K562 (cell line): ENCODE measurements at regions not wholly inside any gene's neighbourhood (a gene's known extent, or its start where the extent isn't known, plus 50 kb on each side); places are given as distances from the start of the nearest gene placed in this dataset.

Source experiments
- ATAC-seq: fragments of 200-7000 bp; cut with Tn5 transposase; 3 replicates; pipeline ENCODE4 v1.9.1; 2020; ENCODE audit warnings: moderate library complexity
- BruUV-seq: library from RNA; stranded (reverse); fragments of 400-500 nt; replicated peaks from 2 replicates; lab custom pipeline; 2021; lab: Mats Ljungman, UMichigan
- CTCF ChIA-PET: fragments of 300-600 bp; formaldehyde crosslinking; extraction: SDS; loops from one replicate; lab custom pipeline; 2021; ENCODE audit warnings: low intra/inter-chr PET ratio; lab: Yijun Ruan, JAX
- POLR2A ChIA-PET: fragments of 300-600, 350-650 bp; sonication (Branson Sonifier 250); formaldehyde crosslinking; extraction: SDS; loops from one replicate; lab custom pipeline; 2021; ENCODE audit warnings: antibody characterized with exemption, inconsistent platforms; lab: Yijun Ruan, JAX
- DNase-seq, 4 experiments: peaks; one replicate each; pipeline versions ENCODE4 v3.0.0 to v3.0.0-alpha.2; 2011 to 2018; ENCODE audit warnings: low spot score in 3 of 4, mixed read lengths in 3 of 4; ENCODE audit errors: extremely low read depth in 1 of 4
- FAIRE-seq: peaks from 2 replicates; lab custom pipeline; 2011; peaks lifted over from hg19 to GRCh38; lab: Jason Lieb, UNC
- H2AFZ ChIP-seq: 2 replicates; pipeline ENCODE4 v1.6.0; 2011; ENCODE audit warnings: low read depth, low read length, control low read depth, inconsistent platforms
- H3K27ac ChIP-seq: fragments of 200-600 bp; 3 replicates; pipeline ENCODE4 v1.8.0; 2011; ENCODE audit warnings: low read depth, mild to moderate bottlenecking, control low read depth, inconsistent platforms, low read length, moderate library complexity, mixed read lengths; ENCODE audit errors: extremely low read depth
- H3K27me3 ChIP-seq, 2 experiments: fragments of 300-600 bp in 1 of 2; 2 replicates in 1 of 2; 3 replicates in 1 of 2; pipeline versions ENCODE4 v1.6.0 to v1.8.0; 2011; ENCODE audit warnings: inconsistent platforms in 2 of 2, low read length in 2 of 2, mild to moderate bottlenecking in 1 of 2, mixed read lengths in 1 of 2, moderate library complexity in 1 of 2; ENCODE audit not compliant: control insufficient read depth in 2 of 2, insufficient read depth in 2 of 2
- H3K36me3 ChIP-seq: fragments of 300-600 bp; 3 replicates; pipeline ENCODE4 v1.8.0; 2011; ENCODE audit warnings: mild to moderate bottlenecking, low read length, inconsistent platforms; ENCODE audit not compliant: control insufficient read depth, insufficient read depth
- H3K4me1 ChIP-seq, 2 experiments: fragments of 200-600 bp in 1 of 2; replicated peaks in 1 of 2; 2 replicates in 1 of 2; 3 replicates in 1 of 2; pipeline versions ENCODE4 v1.5.1 to v1.8.0; 2011; ENCODE audit warnings: inconsistent platforms in 2 of 2, low read length in 2 of 2, mild to moderate bottlenecking in 1 of 2, mixed read lengths in 1 of 2, moderate library complexity in 1 of 2; ENCODE audit not compliant: control insufficient read depth in 2 of 2, insufficient read depth in 2 of 2
- H3K4me2 ChIP-seq: 2 replicates; pipeline ENCODE4 v1.6.1; 2011; ENCODE audit warnings: low read length, control low read depth, inconsistent platforms, mixed read lengths; ENCODE audit not compliant: insufficient read depth
- H3K4me3 ChIP-seq: fragments of 200-600 bp; sonication (generic), shearing (Covaris generic); 2 replicates; pipeline ENCODE4 v1.5.1; 2016; ENCODE audit warnings: control low read depth, inconsistent platforms
- H3K79me2 ChIP-seq: fragments of 200-600 bp; 3 replicates; pipeline ENCODE4 v1.8.0; 2011; ENCODE audit warnings: low read length, inconsistent platforms; ENCODE audit not compliant: control insufficient read depth, insufficient read depth
- H3K9ac ChIP-seq, 2 experiments: 2 replicates each; pipeline versions ENCODE4 v1.6.0 to v1.6.1; 2011; ENCODE audit warnings: low read depth in 2 of 2, low read length in 2 of 2, control low read depth in 1 of 2, inconsistent platforms in 1 of 2, mild to moderate bottlenecking in 1 of 2, mixed read lengths in 1 of 2; ENCODE audit not compliant: insufficient read depth in 1 of 2
- H3K9me1 ChIP-seq: one replicate; pipeline ENCODE4 v1.6.0; 2011; ENCODE audit warnings: inconsistent platforms, mild to moderate bottlenecking, low read length, moderate library complexity; ENCODE audit not compliant: control insufficient read depth, insufficient read depth
- H3K9me3 ChIP-seq: replicated peaks from 2 replicates; pipeline ENCODE4 v1.5.1; 2011; ENCODE audit warnings: low read depth, low read length, inconsistent platforms; ENCODE audit not compliant: control insufficient read depth, insufficient read depth
- H4K20me1 ChIP-seq: replicated peaks from 2 replicates; pipeline ENCODE4 v1.6.1; 2011; ENCODE audit warnings: low read length, inconsistent platforms, mixed read lengths; ENCODE audit not compliant: control insufficient read depth, insufficient read depth
- BMI1 ChIP-seq: fragments of 150-350 bp; IDR thresholded peaks from 2 replicates; pipeline ENCODE4 v1.6.1; 2014; ENCODE audit warnings: low read length
- EGR1 ChIP-seq: fragments of 450-650 bp; conservative IDR thresholded peaks from 2 replicates; pipeline ENCODE4 v1.6.1; 2017; ENCODE audit warnings: mild to moderate bottlenecking
- HNRNPH1 ChIP-seq: fragments of 200-400 bp; formaldehyde crosslinking; optimal IDR thresholded peaks from 2 replicates; pipeline ENCODE3; 2017; ENCODE audit warnings: low read depth, mild to moderate bottlenecking, low read length, moderate library complexity
- OTX1 ChIP-seq: fragments of 450-650 bp; formaldehyde crosslinking; IDR thresholded peaks from 2 replicates; pipeline ENCODE4 v1.4.0; 2022; ENCODE audit warnings: mild to moderate bottlenecking
- PRPF4 ChIP-seq: fragments of 200-400 bp; formaldehyde crosslinking; IDR thresholded peaks from one replicate; pipeline ENCODE4 v1.6.1; 2017; ENCODE audit warnings: low read length, low read depth, mild to moderate bottlenecking; ENCODE audit not compliant: insufficient read depth, poor library complexity, severe bottlenecking
- SIN3B ChIP-seq: fragments of 450-650 bp; IDR thresholded peaks from 2 replicates; pipeline ENCODE4 v1.6.1; 2017; ENCODE audit warnings: low read depth, mild to moderate bottlenecking, moderate library complexity
- SIX5 ChIP-seq, 2 experiments: IDR thresholded peaks; 2 replicates each; pipeline ENCODE4 v1.6.1; 2011; ENCODE audit warnings: low read length in 2 of 2, borderline replicate concordance in 1 of 2, low read depth in 1 of 2, mild to moderate bottlenecking in 1 of 2, moderate library complexity in 1 of 2; ENCODE audit not compliant: insufficient read depth in 1 of 2
- SLC30A9 ChIP-seq: fragments of 250-450 bp; sonication (Bioruptor Pico); IDR thresholded peaks from 2 replicates; pipeline ENCODE4 v1.8.0; 2022; ENCODE audit warnings: mild to moderate bottlenecking, moderate library complexity
- SMARCA5 ChIP-seq: fragments of 450-650 bp; IDR thresholded peaks from 2 replicates; pipeline ENCODE4 v1.6.1; 2016
- SMARCB1 ChIP-seq: IDR thresholded peaks from 2 replicates; pipeline ENCODE4 v1.6.1; 2011; ENCODE audit warnings: improper control_type of control experiment, low read depth; ENCODE audit not compliant: insufficient read length
- SREBF2 ChIP-seq: sonication (generic); formaldehyde crosslinking; IDR thresholded peaks from 2 replicates; pipeline ENCODE4 v1.4.0; 2020; ENCODE audit warnings: mild to moderate bottlenecking, missing genetic modification reagents
- SRSF3 ChIP-seq: fragments of 200-400 bp; formaldehyde crosslinking; IDR thresholded peaks from 2 replicates; pipeline ENCODE4 v1.6.1; 2016; ENCODE audit warnings: mild to moderate bottlenecking, low read length, moderate library complexity; ENCODE audit not compliant: insufficient read depth
- WHSC1 ChIP-seq: IDR thresholded peaks from one replicate; pipeline ENCODE4 v1.6.1; 2012; ENCODE audit warnings: low read length, control low read depth, inconsistent platforms
- ZNF146 ChIP-seq: IDR thresholded peaks from one replicate; pipeline ENCODE4 v1.6.1; 2018; ENCODE audit warnings: missing compliant biosample characterization; ENCODE audit not compliant: unreplicated experiment
- WGBS: fragments of 100-300 bp; shearing (Covaris generic); methylation state at CpG from one replicate; pipeline ENCODE4 v1.1.6; 2016; ENCODE audit warnings: low coverage, mixed read lengths; ENCODE audit not compliant: insufficient coverage; ENCODE audit errors: missing lambda C conversion rate; 5-methylcytosine and 5-hydroxymethylcytosine counted together
- in situ Hi-C: fragments of 300-500 bp; cut with MboI; formaldehyde crosslinking; loops from 4 replicates; pipeline ENCODE4 v1.15.0; 2018; ENCODE audit warnings: inconsistent platforms, mixed read lengths
- intact Hi-C: fragments of 100-400 bp; cut with micrococcal nuclease; formaldehyde crosslinking; loops from 2 replicates; pipeline ENCODE4 v1.14.2; 2022

GRCh38 chr4:157664726-157665125, 444.2 kb downstream of the GRIA2 start:
- no peaks in the 10 kb centered on the region for H3K4me1 ChIP-seq
- no peak for FAIRE-seq
- H3K4me2 ChIP-seq, result no peak overlapping the region
- TF ChIP-seq SRSF3, result no peak
- TF ChIP-seq SREBF2 (CRISPR knock-in tag), result no peak
- TF ChIP-seq ZNF146 (CRISPR knock-in tag), result no peak
- TF ChIP-seq SMARCA5, result no peak
- TF ChIP-seq PRPF4, result no peak
- no peak for TF ChIP-seq OTX1
- no peak for TF ChIP-seq SLC30A9 (CRISPR knock-in tag)
- no peak for TF ChIP-seq WHSC1
- TF ChIP-seq BMI1, result no peak
- TF ChIP-seq SIN3B, result no peak
- TF ChIP-seq HNRNPH1, result no peak
- no peak for TF ChIP-seq EGR1
- TF ChIP-seq SIX5 (IDR thresholded peaks at IDR 0.05; ENCODE audit: borderline replicate concordance in 1 of 2, insufficient read depth in 1 of 2, low read depth in 1 of 2, low read length in 2 of 2), result no peak
- no peak for TF ChIP-seq SMARCB1
- no peak overlapping the region for H3K9ac ChIP-seq
- no peak overlapping the region for H3K4me3 ChIP-seq
- 0% methylated on average over 3 of the region's 3 CpGs for WGBS
- POLR2A ChIA-PET, result no interaction called here
- no peaks in the 10 kb centered on the region for H3K9me3 ChIP-seq
- ATAC-seq, result no peak
- in situ Hi-C loops (no loop called here), intact Hi-C loops (no loop called here)
- no peak overlapping the region for H2AFZ ChIP-seq
- no TSS peak for BruUV-seq
- DNase-seq, result no peak
- no peak overlapping the region for H3K27ac ChIP-seq
- CTCF ChIA-PET, result no interaction called here
- H3K9me1 ChIP-seq, result no peaks in the 10 kb centered on the region
- no peaks in the 10 kb centered on the region for H3K27me3 ChIP-seq
- H3K36me3 ChIP-seq, result no peaks in the 10 kb centered on the region
- H3K79me2 ChIP-seq, result no peaks in the 10 kb centered on the region
- no peaks in the 10 kb centered on the region for H4K20me1 ChIP-seq
